ENCODE measurements at regions not wholly inside any gene's neighbourhood (a gene's known extent, or its start where the extent isn't known, plus 50 kb on each side); places are given as distances from the start of the nearest gene placed in this dataset.
A peak's percentile ranks its signal among the peaks of the same experiment; 100 is the strongest.

DNA sequence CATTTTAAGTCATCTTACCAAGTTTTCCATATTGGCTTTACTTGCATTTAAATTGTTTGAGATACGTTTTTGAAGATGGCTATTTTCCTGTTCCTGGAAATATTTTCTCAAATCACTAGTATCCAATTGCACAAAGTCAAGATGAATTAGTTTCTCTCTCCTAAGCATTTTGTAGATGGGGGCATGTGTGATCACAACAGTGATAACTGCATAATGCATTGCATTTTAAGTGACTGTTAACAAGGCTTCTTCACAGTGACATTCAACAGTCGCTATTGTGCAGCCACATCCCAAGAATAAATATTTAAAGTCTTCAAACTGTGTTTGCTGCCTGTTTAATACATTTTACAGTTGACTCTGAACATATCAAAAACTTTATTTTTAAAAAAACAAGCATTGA is 694.2 kb upstream of the CDH7 start:
- Histone ChIP-seq H3K4me1 (ENCODE audit: low read length) (no peaks in the 10 kb centered on the region), H2AFZ (ENCODE audit: low read depth, low read length) (no peak overlapping the region), H3K27me3 (ENCODE audit: low read depth, low read length) (no peaks in the 10 kb centered on the region), H3K9me3 (ENCODE audit: insufficient read depth, low read length) (no peaks in the 10 kb centered on the region), H3K9ac (ENCODE audit: low read length) (no peak overlapping the region), H3K36me3 (replicated peaks; ENCODE audit: low read depth, low read length) (no peaks in the 10 kb centered on the region), H4K20me1 (ENCODE audit: insufficient read depth, low read length) (no peaks in the 10 kb centered on the region), H3K4me2 (ENCODE audit: low read length) (no peak overlapping the region), H3K27ac (ENCODE audit: low read length) (no peak overlapping the region), H3K4me3 (ENCODE audit: low read length) (no peak overlapping the region), H3K79me2 (ENCODE audit: low read length) (no peaks in the 10 kb centered on the region)
- TF ChIP-seq, protein P1, sequence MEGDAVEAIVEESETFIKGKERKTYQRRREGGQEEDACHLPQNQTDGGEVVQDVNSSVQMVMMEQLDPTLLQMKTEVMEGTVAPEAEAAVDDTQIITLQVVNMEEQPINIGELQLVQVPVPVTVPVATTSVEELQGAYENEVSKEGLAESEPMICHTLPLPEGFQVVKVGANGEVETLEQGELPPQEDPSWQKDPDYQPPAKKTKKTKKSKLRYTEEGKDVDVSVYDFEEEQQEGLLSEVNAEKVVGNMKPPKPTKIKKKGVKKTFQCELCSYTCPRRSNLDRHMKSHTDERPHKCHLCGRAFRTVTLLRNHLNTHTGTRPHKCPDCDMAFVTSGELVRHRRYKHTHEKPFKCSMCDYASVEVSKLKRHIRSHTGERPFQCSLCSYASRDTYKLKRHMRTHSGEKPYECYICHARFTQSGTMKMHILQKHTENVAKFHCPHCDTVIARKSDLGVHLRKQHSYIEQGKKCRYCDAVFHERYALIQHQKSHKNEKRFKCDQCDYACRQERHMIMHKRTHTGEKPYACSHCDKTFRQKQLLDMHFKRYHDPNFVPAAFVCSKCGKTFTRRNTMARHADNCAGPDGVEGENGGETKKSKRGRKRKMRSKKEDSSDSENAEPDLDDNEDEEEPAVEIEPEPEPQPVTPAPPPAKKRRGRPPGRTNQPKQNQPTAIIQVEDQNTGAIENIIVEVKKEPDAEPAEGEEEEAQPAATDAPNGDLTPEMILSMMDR (IDR thresholded peaks at IDR 0.05; ENCODE audit: low read depth, low read length) = no peak
- no peak for TF ChIP-seq EZH2phosphoT487 (IDR thresholded peaks at IDR 0.05; ENCODE audit: low read depth)

DNA sequence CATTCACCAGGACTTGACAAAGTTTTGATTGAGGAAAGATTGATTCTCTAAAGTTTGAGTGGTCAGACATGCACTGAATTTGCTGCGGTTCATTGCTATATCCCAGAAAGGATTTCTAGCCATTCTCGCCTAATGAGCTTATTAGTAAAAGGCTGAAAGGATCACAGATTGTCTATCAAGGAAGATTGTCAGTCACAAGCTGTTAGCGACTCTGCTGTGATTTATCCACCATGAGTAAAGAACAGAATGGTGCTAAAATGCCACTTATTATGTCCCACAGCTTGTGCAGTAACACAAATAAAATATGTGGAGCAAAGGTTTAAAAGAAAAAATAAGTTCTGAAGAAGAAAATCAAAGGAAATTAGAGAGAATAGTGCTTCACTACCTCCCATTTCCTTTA is 701.2 kb upstream of the CDH7 start:
- Histone ChIP-seq H3K9me3 (ENCODE audit: insufficient read depth, low read length) (no peaks in the 10 kb centered on the region), H3K27me3 (ENCODE audit: low read depth, low read length) (no peaks in the 10 kb centered on the region), H3K4me3 (ENCODE audit: low read length) (no peak overlapping the region), H3K4me1 (ENCODE audit: low read length) (no peaks in the 10 kb centered on the region), H3K4me2 (ENCODE audit: low read length) (no peak overlapping the region), H2AFZ (ENCODE audit: low read depth, low read length) (no peak overlapping the region), H4K20me1 (ENCODE audit: insufficient read depth, low read length) (no peaks in the 10 kb centered on the region), H3K36me3 (replicated peaks; ENCODE audit: low read depth, low read length) (no peaks in the 10 kb centered on the region), H3K27ac (ENCODE audit: low read length) (no peak overlapping the region), H3K79me2 (ENCODE audit: low read length) (no peaks in the 10 kb centered on the region), H3K9ac (ENCODE audit: low read length) (no peak overlapping the region)
- TF ChIP-seq, protein P1 (IDR thresholded peaks at IDR 0.05; ENCODE audit: low read depth, low read length) = no peak
- no peak for TF ChIP-seq EZH2phosphoT487 (IDR thresholded peaks at IDR 0.05; ENCODE audit: low read depth)

DNA sequence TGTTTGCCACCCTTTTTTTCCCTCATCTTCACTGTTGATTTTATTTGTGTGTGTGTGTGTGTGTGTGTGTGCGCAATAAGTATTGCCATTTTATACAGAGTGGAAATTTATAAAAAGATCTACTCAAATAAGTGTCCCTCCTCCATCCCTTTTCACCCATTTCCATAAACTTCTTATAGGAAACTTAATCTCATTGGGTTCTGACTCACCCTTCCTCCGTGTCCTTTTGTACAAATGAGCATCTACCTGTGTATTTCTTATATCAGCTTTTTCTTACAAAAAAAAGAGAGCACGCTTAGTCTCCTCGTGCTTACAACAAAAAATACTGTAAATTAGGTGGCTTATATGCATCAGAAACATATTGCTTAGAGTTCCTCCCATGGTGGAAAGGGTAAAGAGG is 711.2 kb upstream of the CDH7 start:
- Histone ChIP-seq H3K79me2 (ENCODE audit: low read length) (no peaks in the 10 kb centered on the region), H3K4me2 (ENCODE audit: low read length) (no peak overlapping the region), H4K20me1 (ENCODE audit: insufficient read depth, low read length) (no peaks in the 10 kb centered on the region), H3K27ac (ENCODE audit: low read length) (no peak overlapping the region), H3K9ac (ENCODE audit: low read length) (no peak overlapping the region), H2AFZ (ENCODE audit: low read depth, low read length) (no peak overlapping the region), H3K36me3 (replicated peaks; ENCODE audit: low read depth, low read length) (no peaks in the 10 kb centered on the region), H3K9me3 (ENCODE audit: insufficient read depth, low read length) (no peaks in the 10 kb centered on the region), H3K27me3 (ENCODE audit: low read depth, low read length) (no peaks in the 10 kb centered on the region), H3K4me3 (ENCODE audit: low read length) (no peak overlapping the region), H3K4me1 (ENCODE audit: low read length) (peaks cover 4% of the 10 kb centered on the region; the same call in 1 of the 2 replicates)
- no peak for TF ChIP-seq EZH2phosphoT487 (IDR thresholded peaks at IDR 0.05; ENCODE audit: low read depth)
- TF ChIP-seq, protein P1 (IDR thresholded peaks at IDR 0.05; ENCODE audit: low read depth, low read length) = no peak

DNA sequence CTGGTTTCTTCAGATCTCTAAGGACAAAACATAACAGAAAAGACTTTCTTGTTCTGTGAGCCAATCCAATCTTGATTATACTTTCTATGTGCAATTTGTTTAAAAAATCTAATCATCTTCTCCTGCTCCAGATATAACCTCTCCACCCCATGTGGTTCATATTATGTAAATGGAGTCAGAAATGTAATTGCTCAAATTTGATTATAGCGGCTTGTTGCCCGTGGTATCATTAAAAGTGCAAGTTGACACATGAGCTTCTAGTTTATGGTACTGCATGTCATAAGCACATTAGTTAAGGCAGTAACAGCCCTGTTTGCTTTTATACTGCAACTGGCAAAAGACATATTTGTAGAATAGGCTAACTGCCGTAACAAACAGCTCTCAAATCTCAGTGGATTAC is 715.1 kb upstream of the CDH7 start:
- H3K9ac ChIP-seq (ENCODE audit: low read length) = no peak overlapping the region
- H3K4me2 ChIP-seq (ENCODE audit: low read length) = no peak overlapping the region
- peaks cover 4% of the 10 kb centered on the region; the same call in 1 of the 2 replicates for H3K4me1 ChIP-seq (ENCODE audit: low read length)
- no peak overlapping the region for H3K27ac ChIP-seq (ENCODE audit: low read length)
- H4K20me1 ChIP-seq (ENCODE audit: insufficient read depth, low read length) = no peaks in the 10 kb centered on the region
- H3K79me2 ChIP-seq (ENCODE audit: low read length) = no peaks in the 10 kb centered on the region
- H3K27me3 ChIP-seq (ENCODE audit: low read depth, low read length) = no peaks in the 10 kb centered on the region
- H2AFZ ChIP-seq (ENCODE audit: low read depth, low read length) = 0 out of 2 replicates have a peak overlapping the region, but pooled peaks have one; percentile 3
- no peaks in the 10 kb centered on the region for H3K36me3 ChIP-seq (replicated peaks; ENCODE audit: low read depth, low read length)
- TF ChIP-seq, protein P1 (IDR thresholded peaks at IDR 0.05; ENCODE audit: low read depth, low read length) = no peak
- TF ChIP-seq EZH2phosphoT487 (IDR thresholded peaks at IDR 0.05; ENCODE audit: low read depth) = no peak
- no peak overlapping the region for H3K4me3 ChIP-seq (ENCODE audit: low read length)
- H3K9me3 ChIP-seq (ENCODE audit: insufficient read depth, low read length) = no peaks in the 10 kb centered on the region

Data from OCI-LY3 (cell line).